CD4-positive, CD25-positive, alpha-beta regulatory T cell (primary cell): ENCODE measurements at regions not wholly inside any gene's neighbourhood (a gene's known extent, or its start where the extent isn't known, plus 50 kb on each side); places are given as distances from the start of the nearest gene placed in this dataset.

ENCODE experiments used
- ATAC-seq, 2 donors: fragments of 150-1000 bp; cut with Tn5 transposase; one replicate each; pipeline ENCODE4 v1.10.0; 2021; ENCODE audit warnings: low read depth in 2 of 2, moderate number of reproducible peaks in 2 of 2, moderate library complexity in 1 of 2
- DNase-seq, 3 donors: peaks; one replicate each; pipeline versions ENCODE4 v3.0.0 to v3.0.0-alpha.2; 2012 to 2022; ENCODE audit warnings: mixed read lengths in 1 of 3
- H3K27ac ChIP-seq: one replicate; pipeline ENCODE4 v1.7.0; 2013; ENCODE audit warnings: mild to moderate bottlenecking, low read length; ENCODE audit not compliant: insufficient read depth, poor library complexity, severe bottlenecking
- H3K27me3 ChIP-seq: one replicate; pipeline ENCODE4 v1.7.0; 2013; ENCODE audit warnings: low read length; ENCODE audit not compliant: control insufficient read depth, insufficient read depth
- H3K36me3 ChIP-seq: one replicate; pipeline ENCODE4 v1.7.0; 2013; ENCODE audit warnings: mild to moderate bottlenecking, low read length, moderate library complexity; ENCODE audit not compliant: control insufficient read depth, insufficient read depth
- H3K4me1 ChIP-seq: 2 replicates; pipeline ENCODE4 v1.7.0; 2013; ENCODE audit warnings: mild to moderate bottlenecking, low read length; ENCODE audit not compliant: insufficient read depth, control insufficient read depth, poor library complexity, severe bottlenecking
- H3K4me3 ChIP-seq: one replicate; pipeline ENCODE4 v1.7.0; 2013; ENCODE audit warnings: low read depth, mild to moderate bottlenecking, low read length, moderate library complexity
- H3K9me3 ChIP-seq, 2 experiments: 1 replicate in 1 of 2; 2 replicates in 1 of 2; pipeline ENCODE4 v1.7.0; 2013; ENCODE audit warnings: low read length in 2 of 2, mild to moderate bottlenecking in 1 of 2, moderate library complexity in 1 of 2; ENCODE audit not compliant: control insufficient read depth in 2 of 2
- H3K27ac Mint-ChIP-seq, 3 donors: one replicate each; pipeline ENCODE4 v1.8.0; 2020 to 2022; ENCODE audit warnings: mild to moderate bottlenecking in 3 of 3, mixed read lengths in 3 of 3, moderate library complexity in 2 of 3
- H3K27me3 Mint-ChIP-seq: one replicate; pipeline ENCODE4 v1.8.0; 2022; ENCODE audit warnings: mild to moderate bottlenecking, mixed read lengths
- H3K36me3 Mint-ChIP-seq: one replicate; pipeline ENCODE4 v1.8.0; 2020; ENCODE audit warnings: mixed read lengths
- H3K4me1 Mint-ChIP-seq, 4 donors: one replicate each; pipeline ENCODE4 v1.8.0; 2020 to 2022; ENCODE audit warnings: mixed read lengths in 4 of 4, mild to moderate bottlenecking in 1 of 4
- H3K4me3 Mint-ChIP-seq, 4 donors: one replicate each; pipeline ENCODE4 v1.8.0; 2020 to 2022; ENCODE audit warnings: mild to moderate bottlenecking in 4 of 4, mixed read lengths in 4 of 4, moderate library complexity in 3 of 4
- H3K9me3 Mint-ChIP-seq, 7 donors: one replicate each; pipeline ENCODE4 v1.8.0; 2020 to 2022; ENCODE audit warnings: mixed read lengths in 7 of 7, mild to moderate bottlenecking in 3 of 7, moderate library complexity in 2 of 7

- DNase-seq (no peak), ATAC-seq (no peak)
- Histone ChIP-seq H3K4me3 (no peak overlapping the region), H3K9me3 (peaks cover 0 to 2% of the 10 kb centered on the region in 2 experiments), H3K4me1 (peaks cover 3% of the 10 kb centered on the region), H3K27me3 (no peaks in the 10 kb centered on the region), H3K36me3 (no peaks in the 10 kb centered on the region), H3K27ac (no peak overlapping the region)
- Mint-ChIP-seq H3K27me3 (no peaks in the 10 kb centered on the region), H3K36me3 (no peaks in the 10 kb centered on the region), H3K9me3 (no peaks in the 10 kb centered on the region), H3K27ac (no peak overlapping the region), H3K4me3 (no peak overlapping the region), H3K4me1 (peaks cover 4 to 6% (median 4%) of the 10 kb centered on the region in 4 donors)
These were observed 50.9 kb downstream of the DISP1 start for GRCh38 chr1:222865718-222866117.

GRCh38 chr1:222867316-222867715, 52.5 kb downstream of the DISP1 start:
- Mint-ChIP-seq H3K36me3 (peaks cover 2% of the 10 kb centered on the region), H3K9me3 (peaks cover 0 to under 1% (median 0%) of the 10 kb centered on the region in 7 donors), H3K4me3 (no peak overlapping the region), H3K4me1 (peaks cover 0 to 2% (median 0%) of the 10 kb centered on the region in 4 donors), H3K27me3 (no peaks in the 10 kb centered on the region), H3K27ac (no peak overlapping the region)
- H3K27ac ChIP-seq, result no peak overlapping the region
- no peak overlapping the region for H3K4me3 ChIP-seq
- no peaks in the 10 kb centered on the region for H3K27me3 ChIP-seq
- no peaks in the 10 kb centered on the region for H3K4me1 ChIP-seq
- H3K9me3 ChIP-seq, result peaks cover 0 to 2% of the 10 kb centered on the region in 2 experiments
- DNase-seq (no peak), ATAC-seq (no peak)
- H3K36me3 ChIP-seq, result no peaks in the 10 kb centered on the region

- Mint-ChIP-seq H3K4me3 (no peak overlapping the region), H3K4me1 (peaks cover 4 to 38% (median 11%) of the 10 kb centered on the region in 4 donors), H3K27ac (no peak overlapping the region), H3K9me3 (peaks cover 0 to 5% (median 1%) of the 10 kb centered on the region in 7 donors), H3K36me3 (peaks cover 26% of the 10 kb centered on the region), H3K27me3 (no peaks in the 10 kb centered on the region)
- H3K9me3 ChIP-seq, result no peaks in the 10 kb centered on the region
- no peak for DNase-seq
- no peak overlapping the region for H3K27ac ChIP-seq
- no peaks in the 10 kb centered on the region for H3K27me3 ChIP-seq
- no peaks in the 10 kb centered on the region for H3K36me3 ChIP-seq
- no peak for ATAC-seq
- no peak overlapping the region for H3K4me3 ChIP-seq
- H3K4me1 ChIP-seq, result peaks cover 4% of the 10 kb centered on the region
These were observed 61.3 kb downstream of the DISP1 start for GRCh38 chr1:222876182-222876581.

GRCh38 chr1:222877854-222878253, 63.0 kb downstream of the DISP1 start:
- Mint-ChIP-seq H3K4me3 (no peak overlapping the region), H3K27ac (peak overlapping the region in 1 of 3 donors; percentile 3), H3K9me3 (peaks cover 0 to 4% (median 0%) of the 10 kb centered on the region in 7 donors), H3K36me3 (peaks cover 19% of the 10 kb centered on the region), H3K27me3 (no peaks in the 10 kb centered on the region), H3K4me1 (peaks cover 4 to 36% (median 11%) of the 10 kb centered on the region in 4 donors)
- ATAC-seq (no peak), DNase-seq (no peak)
- Histone ChIP-seq H3K9me3 (no peaks in the 10 kb centered on the region), H3K27me3 (no peaks in the 10 kb centered on the region), H3K36me3 (no peaks in the 10 kb centered on the region), H3K27ac (no peak overlapping the region), H3K4me3 (no peak overlapping the region), H3K4me1 (peaks cover 4% of the 10 kb centered on the region)

GRCh38 chr1:222880587-222880986, 65.7 kb downstream of the DISP1 start:
- peaks cover 5% of the 10 kb centered on the region for H3K36me3 Mint-ChIP-seq
- Histone ChIP-seq H3K9me3 (no peaks in the 10 kb centered on the region), H3K4me1 (peaks cover 4% of the 10 kb centered on the region), H3K4me3 (no peak overlapping the region), H3K27me3 (no peaks in the 10 kb centered on the region), H3K36me3 (no peaks in the 10 kb centered on the region), H3K27ac (no peak overlapping the region)
- H3K27me3 Mint-ChIP-seq, result no peaks in the 10 kb centered on the region
- H3K27ac Mint-ChIP-seq, result peak overlapping the region in 1 of 3 donors; percentile 32
- DNase-seq (peak in 1 of 3 donors; percentile 39), ATAC-seq (peak; percentile 65 to 71)
- peaks cover 0 to 4% (median 0%) of the 10 kb centered on the region in 7 donors for H3K9me3 Mint-ChIP-seq
- H3K4me1 Mint-ChIP-seq, result peaks cover 4 to 21% (median 11%) of the 10 kb centered on the region in 4 donors
- no peak overlapping the region for H3K4me3 Mint-ChIP-seq

GRCh38 chr1:222886194-222886854, 71.5 kb downstream of the DISP1 start:
- Histone ChIP-seq H3K27me3 (no peaks in the 10 kb centered on the region), H3K36me3 (no peaks in the 10 kb centered on the region), H3K27ac (no peak overlapping the region), H3K4me3 (no peak overlapping the region), H3K9me3 (no peaks in the 10 kb centered on the region), H3K4me1 (no peaks in the 10 kb centered on the region)
- Mint-ChIP-seq H3K27ac (no peak overlapping the region), H3K27me3 (no peaks in the 10 kb centered on the region), H3K4me1 (peaks cover 3 to 15% (median 9%) of the 10 kb centered on the region in 4 donors), H3K9me3 (no peaks in the 10 kb centered on the region), H3K36me3 (peaks cover 3% of the 10 kb centered on the region), H3K4me3 (no peak overlapping the region)
- DNase-seq, result peak in 1 of 3 donors; percentile 17
- ATAC-seq, result no peak

- no peaks in the 10 kb centered on the region for H3K36me3 ChIP-seq
- peaks cover 3 to 15% (median 9%) of the 10 kb centered on the region in 4 donors for H3K4me1 Mint-ChIP-seq
- peaks cover 3% of the 10 kb centered on the region for H3K36me3 Mint-ChIP-seq
- H3K27me3 Mint-ChIP-seq, result no peaks in the 10 kb centered on the region
- no peaks in the 10 kb centered on the region for H3K9me3 ChIP-seq
- no peaks in the 10 kb centered on the region for H3K27me3 ChIP-seq
- no peak overlapping the region for H3K27ac Mint-ChIP-seq
- no peak overlapping the region for H3K4me3 ChIP-seq
- DNase-seq (no peak), ATAC-seq (no peak)
- no peak overlapping the region for H3K27ac ChIP-seq
- no peak overlapping the region for H3K4me3 Mint-ChIP-seq
- H3K4me1 ChIP-seq, result no peaks in the 10 kb centered on the region
- no peaks in the 10 kb centered on the region for H3K9me3 Mint-ChIP-seq
These were observed 72.1 kb downstream of the DISP1 start for GRCh38 chr1:222886878-222887351.

- Mint-ChIP-seq H3K27ac (peak overlapping the region in 1 of 3 donors; percentile 21), H3K4me1 (peaks cover 3 to 13% (median 9%) of the 10 kb centered on the region in 4 donors), H3K4me3 (no peak overlapping the region), H3K9me3 (no peaks in the 10 kb centered on the region), H3K36me3 (peaks cover 8% of the 10 kb centered on the region), H3K27me3 (no peaks in the 10 kb centered on the region)
- Histone ChIP-seq H3K27ac (no peak overlapping the region), H3K4me1 (no peaks in the 10 kb centered on the region), H3K9me3 (no peaks in the 10 kb centered on the region), H3K27me3 (no peaks in the 10 kb centered on the region), H3K4me3 (no peak overlapping the region), H3K36me3 (no peaks in the 10 kb centered on the region)
- no peak for DNase-seq
- ATAC-seq, result no peak
These were observed 74.6 kb downstream of the DISP1 start for GRCh38 chr1:222889440-222889839.
